Adrenal gland (tissue), 9 donors: ENCODE measurements at regions not wholly inside any gene's neighbourhood (a gene's known extent, or its start where the extent isn't known, plus 50 kb on each side); places are given as distances from the start of the nearest gene placed in this dataset.

Source experiments
- DNase-seq, 7 donors: peaks; one replicate each; pipeline ENCODE4 v3.0.0-alpha.2; 2019 to 2020
- H3K27ac ChIP-seq, 5 donors: fragments of 200-600 bp; sonication (generic) in 4 of 5; 1 replicate in 3 of 5; 2 replicates in 2 of 5; pipeline versions ENCODE4 v1.5.1 to v1.8.0; 2016 to 2020; ENCODE audit warnings: mild to moderate bottlenecking in 1 of 5
- H3K27me3 ChIP-seq: fragments of 200-600 bp; 2 replicates; pipeline ENCODE4 v1.8.0; 2021
- H3K36me3 ChIP-seq, 2 donors: fragments of 200-600 bp; replicated peaks in 1 of 2; 1 replicate in 1 of 2; 2 replicates in 1 of 2; pipeline versions ENCODE4 v1.5.1 to v1.8.0; 2018 to 2022
- H3K4me1 ChIP-seq, 2 donors: fragments of 200-600 bp; replicated peaks in 1 of 2; 1 replicate in 1 of 2; 2 replicates in 1 of 2; pipeline versions ENCODE4 v1.5.1 to v1.8.0; 2018 to 2021
- H3K4me3 ChIP-seq, 4 donors: fragments of 200-600 bp; sonication (generic) in 3 of 4; one replicate each; pipeline ENCODE4 v1.5.1; 2016 to 2018
- H3K9me3 ChIP-seq, 3 donors: fragments of 200-600 bp; sonication (generic) in 1 of 3; replicated peaks in 1 of 3; 1 replicate in 2 of 3; 2 replicates in 1 of 3; pipeline versions ENCODE4 v1.5.1 to v1.8.0; 2016 to 2021
- POLR2A ChIP-seq, 2 donors: fragments of 450-650 bp; IDR thresholded peaks; one replicate each; pipeline ENCODE4 v1.6.1; 2017; ENCODE audit warnings: antibody characterized with exemption in 2 of 2, mild to moderate bottlenecking in 2 of 2, moderate library complexity in 1 of 2
- WGBS, 4 donors: extraction: QIAGEN DNeasy Blood & Tissue Kit in 2 of 4; methylation state at CpG; one replicate each; pipeline versions ENCODE4 v1.1.5 to v1.1.7; 2013 to 2017; 5-methylcytosine and 5-hydroxymethylcytosine counted together
- intact Hi-C, 2 donors: fragments of 100-400 bp; cut with DNase I; formaldehyde crosslinking; loops; one replicate each; pipeline versions ENCODE4 v1.14.1 to v1.15.0; 2022 to 2023
- TF ChIP-seq, protein P1 (sequence below), 6 experiments: fragments of 450-650 bp in 4 of 6; fragments of 200-600 bp in 2 of 6; sonication (generic) in 1 of 6; IDR thresholded peaks; 1 replicate in 5 of 6; 2 replicates in 1 of 6; pipeline versions ENCODE4 v1.5.1 to v1.8.0; 2016 to 2021; ENCODE audit warnings: antibody characterized with exemption in 6 of 6, mild to moderate bottlenecking in 2 of 6, moderate library complexity in 1 of 6
- donor health status: healthy with polysubstance abuse.
- donor health status: Bipolar disorder and iron deficiency.
- donor health status: DM: yes; HTN: yes; CAD: no.
- donor health status: DM: no; HTN: no; CAD: no.
- donor health status: DM: no; HTN: no; CAD: no.

DNA sequence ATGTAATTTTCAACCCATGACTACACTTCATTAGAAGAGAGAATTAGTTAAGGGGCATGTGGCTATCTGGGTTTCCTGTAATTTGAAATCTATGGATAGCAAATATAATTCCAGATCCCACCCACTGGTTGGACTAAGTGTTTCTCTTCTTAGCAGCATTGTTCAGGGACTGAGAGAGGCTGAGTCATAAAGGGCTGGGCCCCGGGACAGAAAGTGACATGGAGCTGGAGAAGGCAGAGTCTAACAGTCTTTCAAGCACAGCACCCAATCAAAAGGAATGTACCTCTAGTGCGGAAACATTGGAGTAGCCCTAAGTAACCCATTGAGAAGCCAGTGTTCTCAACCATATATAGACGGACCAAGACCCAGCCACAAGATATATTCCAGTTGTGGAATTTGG, 363.9 kb downstream of the DHX35 start:
- intact Hi-C loops, result no loop called here
- WGBS, 4 donors, result 64 to 73% (median 69%) methylated on average over 3 of the region's 3 CpGs

DNA sequence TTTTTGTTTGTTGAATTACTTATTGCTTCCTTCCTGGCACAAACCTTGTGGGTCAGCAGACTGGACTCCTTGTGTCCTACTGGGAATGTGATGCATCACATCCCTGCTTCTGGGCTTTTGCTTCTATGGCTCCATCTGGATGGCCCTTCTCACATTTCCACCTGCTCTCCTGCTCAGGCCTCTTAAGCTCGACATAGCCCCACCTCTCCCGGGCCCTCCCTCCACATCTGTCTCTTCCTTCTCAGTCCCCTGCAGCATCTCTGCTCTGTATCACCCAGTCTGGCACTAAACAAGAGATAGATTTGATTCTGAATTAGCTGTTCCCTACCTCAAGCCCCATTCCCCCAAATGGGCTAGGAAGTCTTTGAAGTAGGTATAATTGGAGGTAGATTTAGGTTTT, 356.8 kb downstream of the DHX35 start:
- intact Hi-C loops, result no loop called here
- Histone ChIP-seq H3K9me3 (no peaks in the 10 kb centered on the region), H3K4me1 (no peaks in the 10 kb centered on the region), H3K27ac (no peak overlapping the region), H3K27me3 (no peaks in the 10 kb centered on the region), H3K36me3 (no peaks in the 10 kb centered on the region), H3K4me3 (no peak overlapping the region)
- no peak for TF ChIP-seq POLR2A (IDR thresholded peaks at IDR 0.05)
- TF ChIP-seq, protein P1, sequence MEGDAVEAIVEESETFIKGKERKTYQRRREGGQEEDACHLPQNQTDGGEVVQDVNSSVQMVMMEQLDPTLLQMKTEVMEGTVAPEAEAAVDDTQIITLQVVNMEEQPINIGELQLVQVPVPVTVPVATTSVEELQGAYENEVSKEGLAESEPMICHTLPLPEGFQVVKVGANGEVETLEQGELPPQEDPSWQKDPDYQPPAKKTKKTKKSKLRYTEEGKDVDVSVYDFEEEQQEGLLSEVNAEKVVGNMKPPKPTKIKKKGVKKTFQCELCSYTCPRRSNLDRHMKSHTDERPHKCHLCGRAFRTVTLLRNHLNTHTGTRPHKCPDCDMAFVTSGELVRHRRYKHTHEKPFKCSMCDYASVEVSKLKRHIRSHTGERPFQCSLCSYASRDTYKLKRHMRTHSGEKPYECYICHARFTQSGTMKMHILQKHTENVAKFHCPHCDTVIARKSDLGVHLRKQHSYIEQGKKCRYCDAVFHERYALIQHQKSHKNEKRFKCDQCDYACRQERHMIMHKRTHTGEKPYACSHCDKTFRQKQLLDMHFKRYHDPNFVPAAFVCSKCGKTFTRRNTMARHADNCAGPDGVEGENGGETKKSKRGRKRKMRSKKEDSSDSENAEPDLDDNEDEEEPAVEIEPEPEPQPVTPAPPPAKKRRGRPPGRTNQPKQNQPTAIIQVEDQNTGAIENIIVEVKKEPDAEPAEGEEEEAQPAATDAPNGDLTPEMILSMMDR (IDR thresholded peaks at IDR 0.05), result no peak
- DNase-seq, result no peak
- 32 to 83% (median 57%) methylated on average over 2 of the region's 2 CpGs for WGBS, 4 donors

More for the DNA sequence above, 363.9 kb downstream of the DHX35 start:
- Histone ChIP-seq H3K4me3 (no peak overlapping the region), H3K4me1 (no peaks in the 10 kb centered on the region), H3K27me3 (no peaks in the 10 kb centered on the region), H3K36me3 (no peaks in the 10 kb centered on the region), H3K9me3 (no peaks in the 10 kb centered on the region), H3K27ac (no peak overlapping the region)
- peak in 4 of 7 donors; percentile 11 to 39 (median 22) for DNase-seq
- TF ChIP-seq, protein P1 (IDR thresholded peaks at IDR 0.05), result no peak
- no peak for TF ChIP-seq POLR2A (IDR thresholded peaks at IDR 0.05)

DNA sequence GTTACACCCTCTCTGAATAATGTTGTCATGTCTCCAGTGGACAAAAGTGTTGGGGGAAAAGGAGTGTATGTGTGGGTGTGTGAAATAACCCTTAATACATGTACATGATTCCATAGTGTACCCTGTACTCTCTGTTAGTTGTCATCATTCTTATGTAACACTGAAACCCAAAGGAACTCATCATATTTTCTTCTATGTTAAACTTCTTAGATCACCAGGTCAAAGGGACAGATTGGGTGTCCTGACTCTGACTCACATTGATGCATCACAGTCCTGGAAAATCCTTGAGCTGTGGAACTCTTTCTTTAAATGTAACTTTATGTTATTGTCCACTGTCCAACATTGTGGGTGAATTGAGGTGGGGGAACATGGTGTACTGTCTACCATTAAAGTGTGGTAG, 350.5 kb downstream of the DHX35 start:
- Histone ChIP-seq H3K4me3 (no peak overlapping the region), H3K27me3 (no peaks in the 10 kb centered on the region), H3K4me1 (no peaks in the 10 kb centered on the region), H3K36me3 (no peaks in the 10 kb centered on the region), H3K27ac (no peak overlapping the region), H3K9me3 (no peaks in the 10 kb centered on the region)
- intact Hi-C loops, result no loop called here
- DNase-seq, result no peak
- TF ChIP-seq, protein P1 (IDR thresholded peaks at IDR 0.05), result no peak
- TF ChIP-seq POLR2A (IDR thresholded peaks at IDR 0.05), result no peak

DNA sequence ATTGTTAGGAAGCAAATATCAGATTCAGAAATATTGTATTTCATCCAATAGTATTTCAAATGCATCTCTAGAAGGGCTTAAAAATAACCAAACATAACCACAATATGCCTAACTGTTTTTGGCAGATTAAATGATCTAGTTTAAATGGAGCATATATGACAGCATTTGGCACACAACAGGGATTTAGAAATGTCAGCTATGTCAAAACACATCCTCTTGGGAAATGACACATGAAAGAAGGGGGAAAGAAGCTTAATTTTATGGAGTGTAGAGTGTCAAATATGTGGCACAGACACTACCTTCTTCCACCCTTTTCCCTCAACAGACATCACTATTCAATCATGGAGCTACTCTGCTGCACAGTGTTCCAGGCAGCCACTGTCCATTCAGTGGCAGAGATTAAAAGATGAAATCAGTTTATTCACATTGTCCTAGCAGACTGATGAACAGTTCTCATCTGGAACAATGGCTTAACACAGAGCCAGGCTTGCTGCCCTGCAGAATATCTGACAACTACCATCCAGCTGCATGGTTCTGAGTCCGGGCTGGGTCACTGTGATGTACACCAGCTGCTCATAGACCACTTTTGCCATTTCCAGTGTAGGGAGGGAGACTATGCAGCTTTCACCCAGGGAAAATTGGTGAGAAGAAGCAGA, 349.8 kb downstream of the DHX35 start:
- Histone ChIP-seq H3K4me3 (no peak overlapping the region), H3K9me3 (no peaks in the 10 kb centered on the region), H3K4me1 (no peaks in the 10 kb centered on the region), H3K36me3 (no peaks in the 10 kb centered on the region), H3K27me3 (no peaks in the 10 kb centered on the region), H3K27ac (no peak overlapping the region)
- TF ChIP-seq, protein P1 (IDR thresholded peaks at IDR 0.05), result no peak
- TF ChIP-seq POLR2A (IDR thresholded peaks at IDR 0.05), result no peak
- intact Hi-C loops, result no loop called here
- DNase-seq, result no peak
- 69 to 88% (median 84%) methylated on average over 1 of the region's 1 CpG for WGBS, 4 donors
